ENCODE measurements at regions not wholly inside any gene's neighbourhood (a gene's known extent, or its start where the extent isn't known, plus 50 kb on each side); places are given as distances from the start of the nearest gene placed in this dataset.
A peak's percentile ranks its signal among the peaks of the same experiment; 100 is the strongest.

- peak overlapping the region in 1 of 2 experiments; percentile 34; a peak in 1 of 4 replicates for H3K4me3 ChIP-seq (ENCODE audit: low read depth in 2 of 2, low read length in 1 of 2)
- H3K36me3 ChIP-seq (replicated peaks in 1 of 2; ENCODE audit: control insufficient read depth in 1 of 2, insufficient read depth in 2 of 2, low read length in 1 of 2) = no peaks in the 10 kb centered on the region
- H3K9ac ChIP-seq = peak overlapping the region; percentile 63; the same call in 1 of the 2 replicates
- peak overlapping the region; percentile 32; the same call in 1 of the 2 replicates for H3K4me2 ChIP-seq
- DNase-seq = no peak
- H2AFZ ChIP-seq (ENCODE audit: low read depth) = no peak overlapping the region
- no peaks in the 10 kb centered on the region for H3K79me2 ChIP-seq (ENCODE audit: insufficient read depth)
- POLR2A ChIA-PET = no interaction called here
- WGBS (ENCODE audit: low lambda C conversion rate) = 29% methylated on average over 4 of the region's 4 CpGs
- peak overlapping the region in 1 of 2 experiments; percentile 72; a peak in 2 of 4 replicates for H3K27ac ChIP-seq (ENCODE audit: low read depth in 2 of 2, low read length in 1 of 2)
- H3K27me3 ChIP-seq (ENCODE audit: insufficient read depth) = no peaks in the 10 kb centered on the region
- CTCF ChIA-PET = interaction anchor here (1.0 kb wide), 1 partner anchor 78 kb away, joined by 3 read pairs; no protein-coding TSS in a partner anchor
- H4K20me1 ChIP-seq (ENCODE audit: insufficient read depth) = no peaks in the 10 kb centered on the region
- peaks cover 12% of the 10 kb centered on the region for H3F3A ChIP-seq (replicated peaks; ENCODE audit: insufficient read depth)
- H3K9me3 ChIP-seq = no peaks in the 10 kb centered on the region
- H3K4me1 ChIP-seq (ENCODE audit: control insufficient read depth in 1 of 2, insufficient read depth in 2 of 2, low read depth in 1 of 2, low read length in 1 of 2) = peaks cover 0 to 4% of the 10 kb centered on the region in 2 experiments; a peak in 1 of 4 replicates
- H3K9me2 ChIP-seq = no peaks in the 10 kb centered on the region
- TF ChIP-seq TEAD4 (IDR thresholded peaks at IDR 0.05; ENCODE audit: borderline replicate concordance, insufficient read depth) (peak; percentile 60; the same call in 1 of the 2 replicates), SIN3A (IDR thresholded peaks at IDR 0.05; ENCODE audit: borderline replicate concordance, low read depth, low read length) (no peak), RCOR1 (IDR thresholded peaks at IDR 0.05; ENCODE audit: low read length) (no peak), EP300 (IDR thresholded peaks at IDR 0.05; ENCODE audit: borderline replicate concordance in 1 of 2, low read depth in 1 of 2, low read length in 1 of 2) (peak in 1 of 2 experiments; percentile 82; a peak in 1 of 4 replicates), POLR2AphosphoS5 (IDR thresholded peaks at IDR 0.05; ENCODE audit: low read depth, low read length) (no peak), FOXM1 (IDR thresholded peaks at IDR 0.05; ENCODE audit: low read depth) (no peak), JUND (IDR thresholded peaks at IDR 0.05) (peak; percentile 86), GATA2 (CRISPR knock-in tag; IDR thresholded peaks at IDR 0.05) (no peak), PBX3 (IDR thresholded peaks at IDR 0.05) (peak; percentile 72), RFX5 (IDR thresholded peaks at IDR 0.05; ENCODE audit: low read length) (no peak), CHD2 (IDR thresholded peaks at IDR 0.05; ENCODE audit: low read length, partially characterized antibody) (no peak), TCF12 (IDR thresholded peaks at IDR 0.05) (peak; percentile 81), RXRA (IDR thresholded peaks at IDR 0.05; ENCODE audit: borderline replicate concordance, low read depth) (peak; percentile 87; the same call in 1 of the 2 replicates), SMC3 (IDR thresholded peaks at IDR 0.05; ENCODE audit: low read depth, low read length) (no peak), USF1 (IDR thresholded peaks at IDR 0.05; ENCODE audit: borderline replicate concordance, low read depth) (no peak), USF2 (IDR thresholded peaks at IDR 0.05; ENCODE audit: borderline replicate concordance, low read depth, low read length) (no peak), GABPA (IDR thresholded peaks at IDR 0.05; ENCODE audit: low read depth) (no peak), TAF1 (IDR thresholded peaks at IDR 0.05; ENCODE audit: borderline replicate concordance, low read depth, low read length) (no peak), NRF1 (IDR thresholded peaks at IDR 0.05; ENCODE audit: low read depth, low read length) (no peak), CTCF (IDR thresholded peaks at IDR 0.05) (no peak), ZBTB33 (IDR thresholded peaks at IDR 0.05; ENCODE audit: borderline replicate concordance, low read depth) (no peak), ELF1 (IDR thresholded peaks at IDR 0.05) (no peak)
- TF ChIP-seq, protein P1, sequence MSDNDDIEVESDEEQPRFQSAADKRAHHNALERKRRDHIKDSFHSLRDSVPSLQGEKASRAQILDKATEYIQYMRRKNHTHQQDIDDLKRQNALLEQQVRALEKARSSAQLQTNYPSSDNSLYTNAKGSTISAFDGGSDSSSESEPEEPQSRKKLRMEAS (IDR thresholded peaks at IDR 0.05; ENCODE audit: low read depth) = peak; percentile 36; the same call in 1 of the 2 replicates
- TF ChIP-seq, protein P2, sequence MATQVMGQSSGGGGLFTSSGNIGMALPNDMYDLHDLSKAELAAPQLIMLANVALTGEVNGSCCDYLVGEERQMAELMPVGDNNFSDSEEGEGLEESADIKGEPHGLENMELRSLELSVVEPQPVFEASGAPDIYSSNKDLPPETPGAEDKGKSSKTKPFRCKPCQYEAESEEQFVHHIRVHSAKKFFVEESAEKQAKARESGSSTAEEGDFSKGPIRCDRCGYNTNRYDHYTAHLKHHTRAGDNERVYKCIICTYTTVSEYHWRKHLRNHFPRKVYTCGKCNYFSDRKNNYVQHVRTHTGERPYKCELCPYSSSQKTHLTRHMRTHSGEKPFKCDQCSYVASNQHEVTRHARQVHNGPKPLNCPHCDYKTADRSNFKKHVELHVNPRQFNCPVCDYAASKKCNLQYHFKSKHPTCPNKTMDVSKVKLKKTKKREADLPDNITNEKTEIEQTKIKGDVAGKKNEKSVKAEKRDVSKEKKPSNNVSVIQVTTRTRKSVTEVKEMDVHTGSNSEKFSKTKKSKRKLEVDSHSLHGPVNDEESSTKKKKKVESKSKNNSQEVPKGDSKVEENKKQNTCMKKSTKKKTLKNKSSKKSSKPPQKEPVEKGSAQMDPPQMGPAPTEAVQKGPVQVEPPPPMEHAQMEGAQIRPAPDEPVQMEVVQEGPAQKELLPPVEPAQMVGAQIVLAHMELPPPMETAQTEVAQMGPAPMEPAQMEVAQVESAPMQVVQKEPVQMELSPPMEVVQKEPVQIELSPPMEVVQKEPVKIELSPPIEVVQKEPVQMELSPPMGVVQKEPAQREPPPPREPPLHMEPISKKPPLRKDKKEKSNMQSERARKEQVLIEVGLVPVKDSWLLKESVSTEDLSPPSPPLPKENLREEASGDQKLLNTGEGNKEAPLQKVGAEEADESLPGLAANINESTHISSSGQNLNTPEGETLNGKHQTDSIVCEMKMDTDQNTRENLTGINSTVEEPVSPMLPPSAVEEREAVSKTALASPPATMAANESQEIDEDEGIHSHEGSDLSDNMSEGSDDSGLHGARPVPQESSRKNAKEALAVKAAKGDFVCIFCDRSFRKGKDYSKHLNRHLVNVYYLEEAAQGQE (IDR thresholded peaks at IDR 0.05; ENCODE audit: low read depth, low read length) = no peak
Observed at GRCh38 chr5:73296772-73297171, 123.8 kb downstream of the TMEM174 start.
